ENCODE measurements at regions not wholly inside any gene's neighbourhood (a gene's known extent, or its start where the extent isn't known, plus 50 kb on each side); places are given as distances from the start of the nearest gene placed in this dataset.

DNA sequence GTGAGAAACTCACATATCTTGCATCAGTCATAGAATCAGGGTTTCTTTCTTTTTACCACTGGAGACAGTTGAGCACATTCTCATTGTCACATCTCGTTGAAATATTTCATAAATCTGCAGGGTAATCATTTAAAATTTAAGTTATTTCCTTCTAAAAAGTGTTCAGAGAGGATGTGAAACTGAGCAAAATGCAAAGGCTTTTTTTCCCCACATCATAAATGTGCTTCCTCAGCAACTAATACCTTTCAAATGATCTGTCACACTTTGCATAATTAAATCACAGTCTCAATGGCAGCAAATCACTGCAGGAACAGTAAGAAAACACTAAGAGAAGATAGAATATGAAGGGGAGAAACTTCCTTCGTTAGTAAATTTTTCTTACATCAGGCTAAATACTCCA lies 187.5 kb downstream of the EVX1 start:
- TF ChIP-seq, protein P1, sequence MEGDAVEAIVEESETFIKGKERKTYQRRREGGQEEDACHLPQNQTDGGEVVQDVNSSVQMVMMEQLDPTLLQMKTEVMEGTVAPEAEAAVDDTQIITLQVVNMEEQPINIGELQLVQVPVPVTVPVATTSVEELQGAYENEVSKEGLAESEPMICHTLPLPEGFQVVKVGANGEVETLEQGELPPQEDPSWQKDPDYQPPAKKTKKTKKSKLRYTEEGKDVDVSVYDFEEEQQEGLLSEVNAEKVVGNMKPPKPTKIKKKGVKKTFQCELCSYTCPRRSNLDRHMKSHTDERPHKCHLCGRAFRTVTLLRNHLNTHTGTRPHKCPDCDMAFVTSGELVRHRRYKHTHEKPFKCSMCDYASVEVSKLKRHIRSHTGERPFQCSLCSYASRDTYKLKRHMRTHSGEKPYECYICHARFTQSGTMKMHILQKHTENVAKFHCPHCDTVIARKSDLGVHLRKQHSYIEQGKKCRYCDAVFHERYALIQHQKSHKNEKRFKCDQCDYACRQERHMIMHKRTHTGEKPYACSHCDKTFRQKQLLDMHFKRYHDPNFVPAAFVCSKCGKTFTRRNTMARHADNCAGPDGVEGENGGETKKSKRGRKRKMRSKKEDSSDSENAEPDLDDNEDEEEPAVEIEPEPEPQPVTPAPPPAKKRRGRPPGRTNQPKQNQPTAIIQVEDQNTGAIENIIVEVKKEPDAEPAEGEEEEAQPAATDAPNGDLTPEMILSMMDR (IDR thresholded peaks at IDR 0.05; ENCODE audit: low read depth, low read length, poor library complexity, severe bottlenecking), result no peak
- TF ChIP-seq EZH2phosphoT487 (IDR thresholded peaks at IDR 0.05; ENCODE audit: borderline replicate concordance, low read length), result no peak
